ENCODE measurements at regions not wholly inside any gene's neighbourhood (a gene's known extent, or its start where the extent isn't known, plus 50 kb on each side); places are given as distances from the start of the nearest gene placed in this dataset.
A peak's percentile ranks its signal among the peaks of the same experiment; 100 is the strongest.

GRCh38 chr6:73901311-73901710 lies 205.3 kb downstream of the CD109 start:
- DNase-seq, result no peak

DNA sequence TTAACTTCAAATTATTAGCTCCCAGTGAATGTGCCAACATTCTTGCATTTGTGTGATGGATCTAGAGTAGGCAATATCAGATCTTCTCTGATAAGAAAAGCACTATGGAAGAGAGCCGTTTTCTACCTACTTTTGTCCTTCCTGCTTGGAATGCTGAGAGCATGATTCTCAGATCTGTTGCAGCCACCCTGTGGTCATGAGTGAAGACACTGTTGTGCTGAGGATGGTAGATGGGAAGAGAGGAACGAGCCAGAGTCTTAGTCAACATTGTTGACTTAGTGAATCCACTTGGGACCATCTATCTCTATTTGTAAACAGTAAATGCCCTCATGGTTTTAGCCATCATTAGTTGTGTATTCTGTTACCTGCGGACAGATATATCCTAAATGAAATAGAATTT lies 202.6 kb downstream of the CD109 start:
- DNase-seq, result peak; percentile 41

- DNase-seq, result no peak
These were observed 197.7 kb downstream of the CD109 start for GRCh38 chr6:73893696-73894095.

DNA sequence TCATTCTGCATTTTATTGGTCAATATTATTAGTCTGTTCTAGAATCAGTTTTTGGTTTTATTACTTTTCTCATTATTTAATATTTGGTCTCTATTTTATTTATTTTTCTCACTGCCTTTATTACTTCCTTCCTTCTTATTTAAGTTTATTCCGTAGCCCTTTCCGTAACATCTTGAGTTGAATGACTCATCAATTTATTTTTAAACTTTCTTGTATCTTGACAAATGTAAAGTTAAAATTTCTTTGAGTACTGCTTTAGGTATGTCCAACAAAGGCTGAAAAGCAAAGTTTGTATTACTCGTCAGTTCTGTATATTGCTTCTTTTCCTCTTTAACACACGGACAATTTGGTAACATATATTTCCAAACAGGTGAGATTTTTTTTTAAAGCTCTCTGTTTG lies 192.0 kb downstream of the CD109 start:
- DNase-seq, result no peak

DNA sequence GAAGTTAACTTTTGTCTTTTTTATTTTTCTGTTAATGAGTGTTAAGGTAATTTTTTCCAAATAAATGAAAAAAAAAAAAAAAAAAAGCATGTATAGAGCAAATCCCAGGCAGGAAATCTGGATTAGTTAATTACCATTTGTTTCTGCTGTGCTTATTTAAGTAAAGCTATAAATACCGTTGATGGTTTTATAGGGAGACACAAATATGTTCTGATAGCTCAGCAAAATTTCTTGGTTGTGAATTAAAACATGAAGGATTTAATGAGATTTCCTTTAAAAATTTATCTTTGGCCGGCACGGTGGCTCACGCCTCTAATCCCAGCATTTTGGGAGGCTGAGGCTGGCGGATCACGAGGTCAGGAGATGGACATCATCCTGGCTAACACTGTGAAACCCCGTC lies 189.4 kb downstream of the CD109 start:
- DNase-seq, result no peak

DNA sequence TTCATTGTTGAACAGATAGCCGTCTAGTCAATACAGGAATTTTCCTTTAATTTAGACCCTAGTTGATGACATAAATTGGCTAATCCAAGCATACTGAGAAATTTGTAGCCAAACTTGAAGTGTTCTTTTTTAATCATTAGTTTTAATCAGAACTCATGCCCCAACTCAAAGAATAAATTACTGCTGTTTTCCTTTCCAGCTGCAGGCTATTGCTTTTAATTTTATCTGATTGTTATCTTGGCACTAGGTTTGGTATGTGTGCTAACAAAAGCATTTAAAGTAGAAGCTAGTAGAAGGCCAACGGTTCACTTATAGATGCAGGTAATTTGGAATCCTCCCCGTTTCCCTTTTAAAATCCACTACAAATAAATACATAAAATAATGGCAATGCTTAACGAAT lies 188.5 kb downstream of the CD109 start:
- no peak for DNase-seq

DNA sequence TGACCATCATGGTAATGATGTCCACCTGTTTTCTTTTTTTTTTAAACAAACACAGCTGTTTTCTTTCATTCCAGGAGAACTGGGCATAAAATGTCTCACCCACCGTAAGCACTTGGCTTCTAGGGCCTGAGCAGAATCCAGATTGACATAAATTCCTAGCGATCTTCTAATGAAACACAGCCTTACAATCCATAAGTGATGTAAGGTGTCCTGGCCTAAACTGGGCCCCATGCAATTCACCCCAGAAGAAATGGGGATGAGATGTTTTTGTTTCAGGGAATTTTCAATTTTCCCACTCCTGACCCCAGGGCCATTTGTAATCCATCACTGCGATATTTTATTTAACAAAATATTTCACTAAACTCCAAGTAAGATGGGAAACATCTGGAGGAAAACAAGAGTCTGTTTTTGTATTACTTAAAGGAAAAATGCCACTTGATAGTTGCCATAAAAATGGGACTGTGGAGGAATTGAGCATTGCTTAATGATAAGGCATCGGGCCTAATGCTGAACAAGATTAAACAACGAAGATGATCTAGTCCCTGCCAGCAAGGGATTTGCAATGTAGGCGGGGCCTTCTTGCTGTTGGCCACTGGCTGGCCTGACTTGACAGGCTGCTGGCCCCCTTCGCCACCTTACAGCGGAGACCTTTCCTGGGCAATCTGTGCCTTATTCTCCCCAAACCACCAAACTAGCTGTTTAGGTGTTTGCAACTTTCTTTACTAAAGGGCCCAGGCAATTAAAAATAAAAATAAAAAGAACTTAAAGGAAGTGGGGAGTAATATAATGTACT lies 183.7 kb downstream of the CD109 start:
- no peak for DNase-seq

- no peak for DNase-seq
These were observed 182.4 kb downstream of the CD109 start for GRCh38 chr6:73878403-73878802.
